ENCODE measurements at regions not wholly inside any gene's neighbourhood (a gene's known extent, or its start where the extent isn't known, plus 50 kb on each side); places are given as distances from the start of the nearest gene placed in this dataset.

- no TSS peak for BruUV-seq (replicated peaks)
- no peak overlapping the region for H3K18ac ChIP-seq (ENCODE audit: low read depth, low read length)
- no peak overlapping the region for H2BK5ac ChIP-seq (ENCODE audit: low read depth, low read length, poor library complexity, severe bottlenecking)
- H3K4me1 ChIP-seq (ENCODE audit: control insufficient read depth, insufficient read depth, low read length): peaks cover 9% of the 10 kb centered on the region
- no peak overlapping the region for H2AK5ac ChIP-seq (ENCODE audit: low read depth, low read length)
- DNase-seq: no peak
- no peaks in the 10 kb centered on the region for H3K27me3 ChIP-seq (ENCODE audit: control insufficient read depth, insufficient read depth, low read length)
- no peak overlapping the region for H2AFZ ChIP-seq (replicated peaks; ENCODE audit: low read length, poor library complexity)
- ChIA-PET CTCF (interaction anchor here (0.5 kb wide), 1 partner anchor 68 kb away, joined by 4 read pairs; no protein-coding TSS in a partner anchor), POLR2A (ENCODE audit: unreplicated experiment) (no interaction called here)
- no peaks in the 10 kb centered on the region for H3K36me3 ChIP-seq (ENCODE audit: control insufficient read depth, insufficient read depth, low read length)
- no peak overlapping the region for H3K4me3 ChIP-seq (ENCODE audit: insufficient read depth, low read depth, low read length)
- no peak overlapping the region for H3K4me2 ChIP-seq (ENCODE audit: low read depth, low read length)
- H3K9ac ChIP-seq (ENCODE audit: low read depth, low read length): no peak overlapping the region
- 0 out of 2 replicates have a peak, but pooled peaks cover 2% of the 10 kb centered on the region for H3K9me1 ChIP-seq (ENCODE audit: insufficient read depth, low read length)
- in situ Hi-C loops (cut with MboI; ENCODE audit: low sequenced_read_pairs): no loop called here
- H3K4ac ChIP-seq (ENCODE audit: low read depth, low read length): no peak overlapping the region
- H3K9me3 ChIP-seq (ENCODE audit: control insufficient read depth, insufficient read depth, low read length): no peaks in the 10 kb centered on the region
- peak overlapping the region in 1 of 2 experiments; percentile 49; a peak in 2 of 4 replicates for H4K8ac ChIP-seq (ENCODE audit: low read depth in 2 of 2, low read length in 2 of 2)
- WGBS, 2 experiments (ENCODE audit: extremely low coverage in 2 of 2, insufficient read length in 1 of 2): no CpG with 5 or more reads among the region's 3 CpGs
- H2BK15ac ChIP-seq (ENCODE audit: low read depth, low read length): no peak overlapping the region
- H3K27ac ChIP-seq (ENCODE audit: insufficient read depth, low read length): no peak overlapping the region
- no peaks in the 10 kb centered on the region for H3K79me1 ChIP-seq (ENCODE audit: low read depth in 1 of 2, low read length in 2 of 2)
- H4K20me1 ChIP-seq (ENCODE audit: insufficient read depth, low read length): no peaks in the 10 kb centered on the region
- no peak overlapping the region for H2AK9ac ChIP-seq (replicated peaks; ENCODE audit: low read depth, low read length, poor library complexity)
- dilution Hi-C loops (cut with HindIII; ENCODE audit: low sequenced_read_pairs, unreplicated experiment): no loop called here
- H4K5ac ChIP-seq (ENCODE audit: low read depth, low read length): no peak overlapping the region
- TF ChIP-seq POLR2A (IDR thresholded peaks at IDR 0.05; ENCODE audit: low read depth, low read length) (no peak), MAFK (IDR thresholded peaks at IDR 0.05; ENCODE audit: low read depth, low read length) (no peak), RFX5 (IDR thresholded peaks at IDR 0.05; ENCODE audit: low read depth, low read length) (no peak), FOS (IDR thresholded peaks at IDR 0.05; ENCODE audit: low read depth, low read length) (no peak), BHLHE40 (IDR thresholded peaks at IDR 0.05; ENCODE audit: low read depth, low read length) (no peak), MXI1 (IDR thresholded peaks at IDR 0.05; ENCODE audit: borderline replicate concordance, low read depth, low read length) (no peak), USF2 (IDR thresholded peaks at IDR 0.05; ENCODE audit: low read depth, low read length) (no peak), RAD21 (IDR thresholded peaks at IDR 0.05; ENCODE audit: low read length) (no peak), SMC3 (IDR thresholded peaks at IDR 0.05; ENCODE audit: low read depth, low read length) (no peak), MAZ (IDR thresholded peaks at IDR 0.05; ENCODE audit: borderline replicate concordance, low read depth, low read length) (no peak), CHD1 (IDR thresholded peaks at IDR 0.05; ENCODE audit: low read depth, low read length) (no peak), CEBPB (IDR thresholded peaks at IDR 0.05; ENCODE audit: low read depth, low read length) (no peak)
- TF ChIP-seq, protein P1, sequence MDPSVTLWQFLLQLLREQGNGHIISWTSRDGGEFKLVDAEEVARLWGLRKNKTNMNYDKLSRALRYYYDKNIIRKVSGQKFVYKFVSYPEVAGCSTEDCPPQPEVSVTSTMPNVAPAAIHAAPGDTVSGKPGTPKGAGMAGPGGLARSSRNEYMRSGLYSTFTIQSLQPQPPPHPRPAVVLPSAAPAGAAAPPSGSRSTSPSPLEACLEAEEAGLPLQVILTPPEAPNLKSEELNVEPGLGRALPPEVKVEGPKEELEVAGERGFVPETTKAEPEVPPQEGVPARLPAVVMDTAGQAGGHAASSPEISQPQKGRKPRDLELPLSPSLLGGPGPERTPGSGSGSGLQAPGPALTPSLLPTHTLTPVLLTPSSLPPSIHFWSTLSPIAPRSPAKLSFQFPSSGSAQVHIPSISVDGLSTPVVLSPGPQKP (IDR thresholded peaks at IDR 0.05; ENCODE audit: borderline replicate concordance, low read depth, low read length): no peak
- H4K91ac ChIP-seq (ENCODE audit: insufficient read depth, low read depth, low read length): no peak overlapping the region
- intact Hi-C loops (cut with micrococcal nuclease): no loop called here
- H2BK120ac ChIP-seq (ENCODE audit: low read depth, low read length): no peak overlapping the region; the same call in 1 of the 2 replicates
- no peak overlapping the region for H3K23ac ChIP-seq (ENCODE audit: low read depth, low read length)
- H3K14ac ChIP-seq (replicated peaks; ENCODE audit: low read depth, low read length): 0 out of 2 replicates have a peak overlapping the region, but pooled peaks have one; percentile 3
- H3K56ac ChIP-seq (ENCODE audit: extremely low read depth, insufficient read depth, low read length): no peak overlapping the region
- H2BK20ac ChIP-seq (ENCODE audit: low read depth, low read length): no peak overlapping the region
- ATAC-seq (ENCODE audit: low read depth): no peak
These were observed 91.7 kb upstream of the ELOVL5 start for GRCh38 chr6:53440336-53440945.
